GM23338 (cell line): ENCODE measurements at regions not wholly inside any gene's neighbourhood (a gene's known extent, or its start where the extent isn't known, plus 50 kb on each side); places are given as distances from the start of the nearest gene placed in this dataset.

Experiments
- JUNB ChIP-seq: IDR thresholded peaks from one replicate; pipeline ENCODE4 v1.6.1; 2016; ENCODE audit warnings: antibody characterized with exemption; ENCODE audit not compliant: unreplicated experiment
- POLR2AphosphoS5 ChIP-seq: IDR thresholded peaks from 2 replicates; pipeline ENCODE4 v1.6.1; 2016; ENCODE audit warnings: antibody characterized with exemption, low read depth
- ZNF114 ChIP-seq: fragments of 250-450 bp; sonication (Bioruptor Pico); IDR thresholded peaks from 2 replicates; pipeline ENCODE4 v1.5.0; 2020; ENCODE audit warnings: mild to moderate bottlenecking, moderate library complexity
- TF ChIP-seq, protein P1 (sequence below), 2 experiments: fragments of 200-600 bp in 1 of 2; sonication (generic) in 1 of 2; conservative IDR thresholded peaks; 2 replicates each; pipeline versions ENCODE4 v1.5.1 to v1.6.1; 2016 to 2017; ENCODE audit warnings: antibody characterized with exemption in 2 of 2, low read depth in 2 of 2, mild to moderate bottlenecking in 2 of 2, moderate library complexity in 1 of 2

DNA sequence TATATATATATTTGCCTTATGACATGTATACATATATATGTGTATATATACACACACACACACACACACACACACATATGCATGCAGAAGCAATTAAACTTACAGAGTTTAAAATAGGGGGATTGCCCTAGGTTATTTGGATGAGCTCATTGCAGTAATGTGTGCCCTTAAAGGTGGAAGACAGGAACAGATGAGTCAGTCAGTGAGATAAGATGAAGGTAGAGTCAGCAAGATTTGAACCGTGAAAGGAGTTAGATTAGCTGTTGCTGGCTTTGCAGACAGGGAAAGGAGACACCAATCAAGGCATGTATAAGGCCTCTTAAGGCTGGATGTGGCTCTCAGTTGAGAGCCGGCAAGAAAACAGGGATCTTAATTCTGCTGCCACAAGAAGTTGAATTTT, 902.4 kb upstream of the RAG2 start:
- TF ChIP-seq POLR2AphosphoS5 (no peak), JUNB (no peak), ZNF114 (CRISPR knock-in tag) (no peak)
- TF ChIP-seq, protein P1, sequence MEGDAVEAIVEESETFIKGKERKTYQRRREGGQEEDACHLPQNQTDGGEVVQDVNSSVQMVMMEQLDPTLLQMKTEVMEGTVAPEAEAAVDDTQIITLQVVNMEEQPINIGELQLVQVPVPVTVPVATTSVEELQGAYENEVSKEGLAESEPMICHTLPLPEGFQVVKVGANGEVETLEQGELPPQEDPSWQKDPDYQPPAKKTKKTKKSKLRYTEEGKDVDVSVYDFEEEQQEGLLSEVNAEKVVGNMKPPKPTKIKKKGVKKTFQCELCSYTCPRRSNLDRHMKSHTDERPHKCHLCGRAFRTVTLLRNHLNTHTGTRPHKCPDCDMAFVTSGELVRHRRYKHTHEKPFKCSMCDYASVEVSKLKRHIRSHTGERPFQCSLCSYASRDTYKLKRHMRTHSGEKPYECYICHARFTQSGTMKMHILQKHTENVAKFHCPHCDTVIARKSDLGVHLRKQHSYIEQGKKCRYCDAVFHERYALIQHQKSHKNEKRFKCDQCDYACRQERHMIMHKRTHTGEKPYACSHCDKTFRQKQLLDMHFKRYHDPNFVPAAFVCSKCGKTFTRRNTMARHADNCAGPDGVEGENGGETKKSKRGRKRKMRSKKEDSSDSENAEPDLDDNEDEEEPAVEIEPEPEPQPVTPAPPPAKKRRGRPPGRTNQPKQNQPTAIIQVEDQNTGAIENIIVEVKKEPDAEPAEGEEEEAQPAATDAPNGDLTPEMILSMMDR (conservative IDR thresholded peaks at IDR 0.05; ENCODE audit: low read depth in 2 of 2) = no peak
